Ectodermal cell (in vitro differentiated cells): ENCODE measurements at regions not wholly inside any gene's neighbourhood (a gene's known extent, or its start where the extent isn't known, plus 50 kb on each side); places are given as distances from the start of the nearest gene placed in this dataset.
"Not testable (repeated sequence)": the region's sequence is repeated elsewhere in the genome, so short reads cannot be mapped to it uniquely, and the experiment has no call there.

Source experiments
- H3K27ac ChIP-seq: 2 replicates; pipeline ENCODE4 v1.7.0; 2013; ENCODE audit warnings: mild to moderate bottlenecking, low read depth, low read length; ENCODE audit not compliant: insufficient read depth, poor library complexity, severe bottlenecking
- H3K27me3 ChIP-seq: 2 replicates; pipeline ENCODE4 v1.7.0; 2013; ENCODE audit warnings: mild to moderate bottlenecking, low read length; ENCODE audit not compliant: insufficient read depth, control insufficient read depth, poor library complexity, severe bottlenecking
- H3K36me3 ChIP-seq: one replicate; pipeline ENCODE4 v1.7.0; 2013; ENCODE audit warnings: low read length; ENCODE audit not compliant: control insufficient read depth, insufficient read depth
- H3K4me1 ChIP-seq: one replicate; pipeline ENCODE4 v1.7.0; 2013; ENCODE audit warnings: low read length; ENCODE audit not compliant: control insufficient read depth, insufficient read depth
- H3K4me3 ChIP-seq: 2 replicates; pipeline ENCODE4 v1.7.0; 2013; ENCODE audit warnings: low read depth, low read length, control low read depth; ENCODE audit not compliant: insufficient read depth
- H3K9me3 ChIP-seq: 2 replicates; pipeline ENCODE4 v1.7.0; 2013; ENCODE audit warnings: mild to moderate bottlenecking, low read length, moderate library complexity; ENCODE audit not compliant: control insufficient read depth
- WGBS, 2 experiments: methylation state at CpG; one replicate each; pipeline ENCODE4 v1.1.7; 2013; ENCODE audit warnings: missing lambda C conversion rate in 2 of 2; 5-methylcytosine and 5-hydroxymethylcytosine counted together

DNA sequence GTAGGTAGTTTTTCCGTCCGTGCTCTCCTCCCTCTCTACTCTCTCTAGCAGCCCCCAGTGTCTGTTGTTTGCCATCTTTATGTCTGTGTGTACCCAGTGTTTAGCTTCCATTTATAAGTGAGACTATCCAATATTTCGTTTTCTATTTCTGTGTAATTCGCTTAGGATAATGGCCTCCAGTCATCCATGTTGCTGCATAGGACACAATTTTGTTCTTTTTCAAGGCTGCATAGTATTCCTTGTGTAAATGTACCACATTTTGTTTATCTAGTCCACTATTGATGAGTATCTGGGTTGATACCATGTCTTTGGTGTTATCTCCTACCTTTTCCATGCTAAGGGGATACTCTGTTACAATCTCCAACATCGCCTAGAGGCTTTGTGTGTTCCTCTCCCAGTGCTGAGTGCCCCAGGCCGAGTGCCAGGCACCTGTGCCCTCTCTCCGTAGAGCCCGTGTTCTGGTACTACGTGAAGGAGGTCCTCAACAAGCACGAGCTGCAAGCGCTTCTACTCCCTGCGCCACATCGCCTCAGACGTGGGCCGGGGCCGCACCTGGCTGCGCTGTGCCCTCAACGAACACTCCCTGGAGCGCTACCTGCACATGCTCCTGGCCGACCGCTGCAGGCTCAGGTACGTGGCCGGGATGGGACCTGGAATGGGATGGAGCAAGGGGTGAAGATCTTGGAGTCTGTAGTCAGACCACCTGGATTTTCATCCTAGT lies 51.0 kb downstream of the NPIPB11 start:
- not testable (repeated sequence) for H3K4me3 ChIP-seq, H3K27me3 ChIP-seq, H3K9me3 ChIP-seq, H3K27ac ChIP-seq, H3K4me1 ChIP-seq, H3K36me3 ChIP-seq
- WGBS, 2 experiments: 94 to 97% methylated on average over 17 of the region's 23 CpGs

DNA sequence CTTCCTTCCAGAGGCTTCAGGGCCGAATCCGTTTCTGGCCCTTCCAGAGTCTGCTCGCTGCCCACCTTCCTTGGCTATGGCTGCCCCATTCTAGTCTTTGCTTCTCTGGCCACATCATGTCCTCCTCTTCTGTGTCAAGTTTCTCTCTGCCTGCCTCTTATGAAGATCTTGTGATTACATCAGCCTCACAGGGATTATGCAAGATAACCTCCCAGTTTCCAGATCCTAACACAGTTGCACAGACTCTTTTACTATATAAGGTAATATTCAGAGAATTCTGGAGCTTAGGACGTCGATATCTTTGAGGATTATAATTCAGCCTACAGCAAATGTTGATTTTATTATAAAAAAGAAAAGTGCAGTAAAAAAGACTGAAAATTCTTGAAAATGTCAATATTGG lies 52.1 kb downstream of the NPIPB11 start:
- H3K27ac ChIP-seq, H3K9me3 ChIP-seq, H3K4me1 ChIP-seq, H3K27me3 ChIP-seq, H3K36me3 ChIP-seq, H3K4me3 ChIP-seq: not testable (repeated sequence)
- 100% methylated on average over 2 of the region's 5 CpGs; no CpG with 5 or more reads in 1 of the 2 experiments for WGBS, 2 experiments

DNA sequence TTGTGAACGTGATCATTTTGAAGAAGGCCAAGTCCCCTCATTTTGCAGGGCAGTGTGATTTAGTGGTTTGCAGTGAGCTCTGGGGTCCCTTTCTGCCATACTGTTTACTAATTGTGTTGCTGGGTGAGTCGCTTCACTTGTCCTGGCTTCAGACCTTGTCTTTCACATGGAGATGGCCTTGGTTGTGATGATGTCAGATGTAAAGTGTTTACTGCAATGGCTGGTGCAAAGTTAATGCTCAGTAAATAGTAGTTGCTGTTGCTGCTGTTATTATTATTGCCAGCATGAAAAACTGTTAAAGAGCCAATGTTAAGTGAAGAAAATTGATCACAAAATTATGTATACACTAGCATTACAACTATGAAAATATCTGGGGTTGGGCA lies 53.9 kb downstream of the NPIPB11 start:
- 36 to 79% methylated on average over 1 of the region's 2 CpGs for WGBS, 2 experiments
- not testable (repeated sequence) for H3K4me1 ChIP-seq, H3K4me3 ChIP-seq, H3K27ac ChIP-seq, H3K36me3 ChIP-seq, H3K27me3 ChIP-seq, H3K9me3 ChIP-seq

DNA sequence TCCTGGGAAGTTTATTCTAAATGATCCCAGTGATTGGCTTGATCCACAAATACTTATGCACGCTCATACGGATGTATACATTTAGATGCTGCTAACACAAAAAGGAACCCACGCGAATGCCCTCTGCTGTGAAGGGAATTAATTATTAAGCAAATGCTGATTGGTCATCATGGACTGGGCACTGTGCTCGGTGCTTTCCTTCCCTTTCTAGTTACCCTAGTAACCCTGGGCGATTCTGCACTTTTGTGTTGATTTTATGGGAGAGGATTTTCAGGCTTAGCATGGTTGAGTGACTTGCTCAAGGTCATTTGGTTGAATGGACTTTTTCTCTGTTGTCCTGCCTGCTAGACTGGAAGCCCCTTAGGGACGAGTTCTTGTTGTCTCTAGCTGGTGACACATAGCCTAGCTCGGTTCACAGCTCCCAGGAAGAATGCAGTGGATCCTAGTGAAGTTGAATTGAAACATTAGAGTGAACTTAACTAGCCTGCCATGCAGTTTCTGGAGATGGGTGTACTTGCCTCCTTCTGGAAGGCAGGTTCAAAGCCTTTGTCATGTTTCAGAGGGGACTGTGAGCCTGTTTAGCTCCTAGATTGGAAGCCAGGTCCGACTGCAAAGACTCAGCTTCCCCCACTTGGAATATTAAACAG lies 54.4 kb downstream of the NPIPB11 start:
- not testable (repeated sequence) for H3K36me3 ChIP-seq, H3K27ac ChIP-seq, H3K4me3 ChIP-seq, H3K4me1 ChIP-seq, H3K27me3 ChIP-seq, H3K9me3 ChIP-seq
- WGBS, 2 experiments: 97 to 100% methylated on average over 2 of the region's 9 CpGs

DNA sequence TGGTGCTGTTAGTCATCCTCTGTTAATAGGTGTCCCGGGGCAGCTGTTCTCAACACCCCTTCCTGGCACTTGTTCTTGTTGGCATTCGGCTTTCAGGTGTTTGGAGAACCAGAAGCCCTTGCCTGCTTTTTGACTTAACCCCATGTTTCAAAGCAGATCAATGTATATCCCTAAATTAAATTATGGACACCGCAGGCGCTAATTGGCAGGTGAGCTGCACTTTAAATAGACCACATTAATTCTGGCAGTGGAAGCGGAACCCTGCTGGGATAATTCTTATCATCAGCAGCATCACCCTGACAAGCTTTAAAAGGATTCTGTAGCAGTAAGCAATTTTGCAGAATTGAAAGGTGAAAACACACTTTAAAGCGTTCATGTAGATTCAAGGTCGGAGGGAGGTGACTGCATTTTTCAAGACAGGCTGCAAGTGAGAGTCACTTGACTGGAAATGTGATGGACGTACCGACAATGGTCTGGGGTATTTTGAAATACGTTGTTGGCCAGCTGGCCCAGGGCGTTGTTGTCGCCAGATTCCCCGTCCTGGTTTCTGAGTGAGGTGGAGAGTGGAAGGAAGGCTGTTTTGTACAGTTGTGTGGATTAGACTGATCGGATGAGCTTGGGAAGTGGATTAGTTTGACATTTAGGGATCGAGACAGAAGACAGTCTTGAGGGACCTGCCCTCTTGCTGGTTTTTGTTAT lies 55.1 kb downstream of the NPIPB11 start:
- H3K9me3 ChIP-seq, H3K27ac ChIP-seq, H3K27me3 ChIP-seq, H3K4me3 ChIP-seq, H3K4me1 ChIP-seq, H3K36me3 ChIP-seq: not testable (repeated sequence)
- whole genome bisulfite sequencing, 2 experiments: 89 to 92% methylated on average over 8 to 9 of the region's 15 CpGs

DNA sequence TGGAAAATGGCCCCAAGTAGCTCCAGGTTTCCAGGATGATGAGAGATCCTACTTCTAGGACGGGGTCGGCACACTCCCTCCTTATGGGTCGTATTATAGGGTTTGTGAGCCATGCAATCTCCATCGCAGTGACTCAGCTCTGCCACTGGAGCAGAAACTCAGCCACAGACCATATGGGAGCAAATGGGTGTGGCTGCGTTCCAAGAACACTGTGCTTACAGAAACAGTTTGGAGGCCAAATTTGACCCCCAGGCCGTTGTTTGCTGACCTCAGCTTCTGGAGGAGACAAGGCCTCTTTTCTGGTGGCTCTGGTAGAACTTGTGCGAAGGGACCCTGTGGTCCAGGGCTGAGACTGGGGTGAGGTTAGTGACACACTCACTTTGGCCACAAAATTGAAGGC lies 56.5 kb downstream of the NPIPB11 start:
- WGBS, 2 experiments: 90 to 92% methylated on average over 6 of the region's 7 CpGs
- H3K27ac ChIP-seq, H3K9me3 ChIP-seq, H3K4me3 ChIP-seq, H3K27me3 ChIP-seq, H3K4me1 ChIP-seq, H3K36me3 ChIP-seq: not testable (repeated sequence)

DNA sequence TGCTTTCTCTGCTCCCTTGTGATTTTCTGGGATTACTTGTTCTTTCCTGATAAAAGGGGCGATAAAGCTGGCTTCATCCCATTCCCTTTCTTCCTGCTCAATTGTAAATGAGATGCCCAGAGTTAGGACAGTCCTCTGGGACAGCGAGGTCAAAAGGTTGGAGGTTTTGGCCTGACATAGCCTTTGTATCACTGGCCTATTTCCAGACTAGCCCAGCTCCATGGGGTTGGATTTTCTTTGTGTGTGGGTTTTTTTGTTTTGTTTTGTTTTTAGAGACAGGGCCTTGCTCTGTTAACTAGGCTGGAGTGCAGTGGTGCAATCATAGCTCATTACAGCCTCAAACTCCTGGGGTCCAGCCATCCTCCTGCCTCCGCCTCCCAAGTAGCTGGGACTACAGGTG lies 57.8 kb downstream of the NPIPB11 start:
- WGBS, 2 experiments: 82% methylated on average over 2 to 3 of the region's 3 CpGs
- not testable (repeated sequence) for H3K27me3 ChIP-seq, H3K36me3 ChIP-seq, H3K4me3 ChIP-seq, H3K4me1 ChIP-seq, H3K9me3 ChIP-seq, H3K27ac ChIP-seq

DNA sequence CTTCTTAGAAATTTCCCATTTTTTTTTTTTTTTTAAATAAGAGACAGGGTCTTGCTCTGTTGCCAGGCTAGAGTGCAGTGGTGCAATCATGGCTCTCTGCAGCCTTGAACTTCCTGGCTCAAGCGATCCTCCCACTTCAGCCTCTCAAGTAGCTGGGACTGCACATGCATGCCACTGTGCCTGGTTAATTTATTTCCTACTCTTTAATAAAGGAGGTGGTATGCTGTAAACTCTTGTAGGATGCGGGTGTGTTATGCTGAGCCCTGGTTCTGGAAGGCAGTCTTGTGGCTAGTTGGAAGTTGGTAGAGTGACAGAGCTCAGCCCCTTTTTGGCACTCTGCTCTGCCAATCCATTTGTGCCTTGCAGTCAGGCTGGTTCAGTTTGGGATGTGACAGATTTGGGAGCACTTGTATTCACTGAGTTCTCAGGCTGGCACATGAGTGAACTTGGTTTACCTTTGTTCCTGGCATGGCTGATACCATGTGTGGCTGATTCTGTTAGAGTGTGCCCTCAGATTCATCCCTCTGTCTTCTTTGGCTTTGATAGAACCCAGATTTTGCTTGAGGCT lies 58.3 kb downstream of the NPIPB11 start:
- H3K4me3 ChIP-seq, H3K27ac ChIP-seq, H3K4me1 ChIP-seq, H3K9me3 ChIP-seq, H3K27me3 ChIP-seq, H3K36me3 ChIP-seq: not testable (repeated sequence)
- WGBS, 2 experiments: 94 to 96% methylated on average over 1 of the region's 2 CpGs

DNA sequence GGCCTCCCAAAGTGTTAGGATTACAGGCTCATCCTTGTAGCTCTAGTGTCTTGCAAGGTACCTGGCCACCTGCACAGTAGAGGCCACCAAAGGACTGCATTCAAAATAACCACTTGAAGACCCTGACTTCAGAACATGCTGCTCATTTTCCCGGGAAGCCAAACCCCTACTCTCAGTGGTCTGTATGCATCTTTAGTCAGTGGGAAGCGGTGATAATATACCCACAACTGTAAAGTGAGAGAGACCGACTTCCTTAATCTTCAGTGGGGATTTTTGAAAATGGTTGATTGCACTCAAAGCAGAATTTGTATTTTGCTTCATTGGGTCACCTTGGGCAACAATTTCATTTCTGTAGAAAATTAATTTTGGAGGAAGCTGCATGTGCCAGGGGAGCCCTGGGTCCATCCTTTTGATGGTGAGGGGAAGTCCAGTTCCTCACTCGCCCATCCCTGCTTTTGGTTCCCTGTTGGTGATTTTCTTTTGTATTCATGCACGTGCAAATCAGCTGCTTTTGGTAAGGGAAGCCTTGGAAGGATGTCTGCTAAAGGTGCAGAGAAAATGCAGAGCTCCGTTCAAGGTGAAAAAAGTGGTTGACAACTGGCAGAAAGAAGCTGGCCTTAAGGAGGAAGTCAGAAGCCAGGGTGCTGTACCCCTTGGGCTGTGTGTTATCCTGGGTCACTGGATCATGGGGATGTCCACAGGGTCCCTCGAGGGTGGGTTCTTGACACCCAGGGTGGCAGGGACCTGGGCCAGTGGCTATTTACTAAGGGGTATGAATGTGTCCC lies 59.5 kb downstream of the NPIPB11 start:
- H3K27ac ChIP-seq, H3K4me1 ChIP-seq, H3K9me3 ChIP-seq, H3K27me3 ChIP-seq, H3K36me3 ChIP-seq, H3K4me3 ChIP-seq: not testable (repeated sequence)
- WGBS, 2 experiments: 85 to 89% methylated on average over 5 to 6 of the region's 7 CpGs

DNA sequence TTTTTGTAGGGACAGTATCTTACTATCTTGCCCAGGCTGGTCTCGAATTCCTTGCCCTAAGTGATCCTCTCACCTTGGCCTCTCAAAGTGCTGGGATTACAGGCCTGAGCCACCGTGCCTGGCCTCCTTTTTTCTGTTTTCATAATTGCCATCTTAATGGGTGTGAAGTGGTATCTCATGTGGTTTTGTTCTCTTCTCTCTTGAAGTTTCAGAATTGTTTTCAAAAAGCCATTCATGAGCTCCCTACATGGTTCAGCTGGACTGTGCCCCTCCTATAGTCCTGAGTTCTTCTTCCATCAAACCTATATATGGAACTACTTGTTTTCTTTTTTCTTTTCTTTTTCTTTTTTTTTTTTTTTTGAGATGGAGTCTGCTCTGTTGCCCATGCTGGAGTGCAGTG lies 60.3 kb downstream of the NPIPB11 start:
- not testable (repeated sequence) for H3K36me3 ChIP-seq, H3K27ac ChIP-seq, H3K4me1 ChIP-seq, H3K27me3 ChIP-seq, H3K9me3 ChIP-seq, H3K4me3 ChIP-seq
- 90 to 100% methylated on average over 1 to 2 of the region's 2 CpGs for WGBS, 2 experiments
